Bronchial epithelial cell (primary cell): ENCODE measurements at regions not wholly inside any gene's neighbourhood (a gene's known extent, or its start where the extent isn't known, plus 50 kb on each side); places are given as distances from the start of the nearest gene placed in this dataset.
"Not testable (repeated sequence)": the region's sequence is repeated elsewhere in the genome, so short reads cannot be mapped to it uniquely, and the experiment has no call there.

ENCODE experiments used
- DNase-seq: peaks from one replicate; pipeline ENCODE4 v3.0.0-alpha.2; 2010; ENCODE audit warnings: low read depth
- FAIRE-seq: peaks from 2 replicates; lab custom pipeline; 2011; peaks lifted over from hg19 to GRCh38; lab: Jason Lieb, UNC
- H3K27me3 ChIP-seq: 2 replicates; pipeline ENCODE4 v1.5.1; 2011; ENCODE audit warnings: low read length; ENCODE audit not compliant: control insufficient read depth, insufficient read depth
- H3K36me3 ChIP-seq: 2 replicates; pipeline ENCODE4 v1.5.1; 2011; ENCODE audit warnings: low read length; ENCODE audit not compliant: control insufficient read depth, insufficient read depth
- H3K4me3 ChIP-seq: 2 replicates; pipeline ENCODE4 v1.5.1; 2011; ENCODE audit warnings: mild to moderate bottlenecking, low read depth, low read length, control low read depth
- CTCF ChIP-seq: IDR thresholded peaks from 2 replicates; pipeline ENCODE4 v1.5.1; 2011; ENCODE audit warnings: mild to moderate bottlenecking, moderate library complexity, low read length, control low read depth, inconsistent platforms; ENCODE audit not compliant: insufficient read depth, severe bottlenecking

GRCh38 chr2:2455151-2455550 lies 124.1 kb upstream of the MYT1L start:
- no peaks in the 10 kb centered on the region for H3K36me3 ChIP-seq
- no peak for TF ChIP-seq CTCF
- peak; percentile 2 for DNase-seq
- no peak for FAIRE-seq
- no peak overlapping the region for H3K4me3 ChIP-seq
- no peaks in the 10 kb centered on the region for H3K27me3 ChIP-seq

- FAIRE-seq, result no peak
- no peak overlapping the region for H3K4me3 ChIP-seq
- no peak for TF ChIP-seq CTCF
- no peak for DNase-seq
- H3K27me3 ChIP-seq, result no peaks in the 10 kb centered on the region
- no peaks in the 10 kb centered on the region for H3K36me3 ChIP-seq
These were observed 121.9 kb upstream of the MYT1L start for GRCh38 chr2:2452961-2453360.

- not testable (repeated sequence) for FAIRE-seq, H3K4me3 ChIP-seq, DNase-seq, H3K36me3 ChIP-seq, H3K27me3 ChIP-seq
These were observed 120.2 kb upstream of the MYT1L start for GRCh38 chr2:2451275-2451674.

- Histone ChIP-seq H3K4me3 (no peak overlapping the region), H3K27me3 (no peaks in the 10 kb centered on the region), H3K36me3 (no peaks in the 10 kb centered on the region)
- no peak for DNase-seq
- TF ChIP-seq CTCF, result no peak
- FAIRE-seq, result no peak
These were observed 117.1 kb upstream of the MYT1L start for GRCh38 chr2:2448178-2448577.

- no peak for TF ChIP-seq CTCF
- FAIRE-seq, result peak; percentile 28
- Histone ChIP-seq H3K36me3 (no peaks in the 10 kb centered on the region), H3K4me3 (no peak overlapping the region), H3K27me3 (no peaks in the 10 kb centered on the region)
- no peak for DNase-seq
These were observed 91.5 kb upstream of the MYT1L start for GRCh38 chr2:2422621-2423020.

- no peak overlapping the region for H3K4me3 ChIP-seq
- FAIRE-seq (no peak), DNase-seq (no peak)
- no peaks in the 10 kb centered on the region for H3K36me3 ChIP-seq
- H3K27me3 ChIP-seq, result no peaks in the 10 kb centered on the region
- no peak for TF ChIP-seq CTCF
These were observed 82.5 kb upstream of the MYT1L start for GRCh38 chr2:2413525-2413924.
